Choroid plexus epithelial cell (primary cell): ENCODE measurements at regions not wholly inside any gene's neighbourhood (a gene's known extent, or its start where the extent isn't known, plus 50 kb on each side); places are given as distances from the start of the nearest gene placed in this dataset.
"Not testable (repeated sequence)": the region's sequence is repeated elsewhere in the genome, so short reads cannot be mapped to it uniquely, and the experiment has no call there.

ENCODE experiments used
- DNase-seq: peaks from one replicate; pipeline ENCODE4 v3.0.0-alpha.2; 2010; ENCODE audit warnings: low read depth
- H3K4me3 ChIP-seq: 2 replicates; pipeline ENCODE4 v1.5.1; 2011; ENCODE audit warnings: low read depth, mild to moderate bottlenecking, control low read depth, low read length, moderate library complexity
- CTCF ChIP-seq: conservative IDR thresholded peaks from 2 replicates; pipeline ENCODE4 v1.5.1; 2011; ENCODE audit warnings: low read depth, mild to moderate bottlenecking, control low read depth, inconsistent platforms, low read length, moderate library complexity

DNA sequence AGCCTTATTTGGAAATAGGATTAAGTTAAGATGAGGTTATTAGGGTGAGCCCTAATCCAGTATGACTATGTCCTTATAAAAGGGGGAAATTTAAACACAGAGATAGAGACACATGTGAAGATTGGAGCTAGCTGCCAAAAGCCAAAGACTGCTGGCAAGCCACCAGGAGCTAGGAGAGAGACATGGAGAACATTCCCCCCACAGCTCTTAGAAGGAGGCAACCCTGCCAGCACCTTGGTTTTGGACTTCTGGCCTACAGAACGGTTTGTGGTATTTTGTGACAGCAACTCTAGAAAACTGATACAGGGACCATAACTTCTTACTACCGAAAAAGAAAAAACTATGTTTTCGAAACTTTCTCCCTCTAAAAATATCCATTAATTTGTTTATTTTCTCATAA, 245.3 kb upstream of the RARB start:
- TF ChIP-seq CTCF: no peak

GRCh38 chr3:25184641-25185250, 243.3 kb upstream of the RARB start:
- no peak for DNase-seq
- no peak for TF ChIP-seq CTCF
- H3K4me3 ChIP-seq: no peak overlapping the region

More for the DNA sequence above, 245.3 kb upstream of the RARB start:
- DNase-seq: peak; percentile 4
- H3K4me3 ChIP-seq: no peak overlapping the region

DNA sequence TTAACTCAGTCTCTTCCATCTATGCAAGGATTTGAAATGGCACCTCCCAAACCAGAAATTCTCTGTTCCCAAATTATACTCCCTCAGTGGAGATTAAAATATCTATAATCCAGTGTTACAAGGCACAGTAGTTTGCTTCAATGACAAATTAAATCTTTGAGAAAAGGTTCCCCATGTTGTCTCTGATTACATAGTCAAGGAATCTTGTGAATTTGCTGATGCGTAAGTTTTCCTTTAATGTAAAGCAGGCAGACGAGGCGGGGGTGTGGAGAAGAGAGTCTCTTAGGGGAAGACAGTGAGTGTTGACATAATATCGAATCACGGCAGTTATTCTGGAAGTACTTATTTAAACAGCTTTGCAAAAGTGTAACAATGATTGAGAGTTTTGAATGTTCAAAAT, 236.4 kb upstream of the RARB start:
- no peak overlapping the region for H3K4me3 ChIP-seq
- TF ChIP-seq CTCF: no peak
- peak; percentile 16 for DNase-seq

GRCh38 chr3:25199567-25199966, 228.5 kb upstream of the RARB start:
- not testable (repeated sequence) for DNase-seq, H3K4me3 ChIP-seq

- DNase-seq: peak; percentile 8
- TF ChIP-seq CTCF: no peak
- H3K4me3 ChIP-seq: no peak overlapping the region
Observed at GRCh38 chr3:25212736-25213135, 215.3 kb upstream of the RARB start.

- TF ChIP-seq CTCF: no peak
- no peak for DNase-seq
- H3K4me3 ChIP-seq: no peak overlapping the region
Observed at GRCh38 chr3:25214034-25214433, 214.0 kb upstream of the RARB start.

GRCh38 chr3:25218362-25218761, 209.7 kb upstream of the RARB start:
- no peak overlapping the region for H3K4me3 ChIP-seq
- no peak for TF ChIP-seq CTCF
- DNase-seq: no peak
